ENCODE measurements at regions not wholly inside any gene's neighbourhood (a gene's known extent, or its start where the extent isn't known, plus 50 kb on each side); places are given as distances from the start of the nearest gene placed in this dataset.

GRCh38 chr18:67282796-67283195 is 233.7 kb downstream of the DSEL start:
- H3K4me3 Mint-ChIP-seq: no peak overlapping the region
- H3K4me1 Mint-ChIP-seq: no peaks in the 10 kb centered on the region
- H3K27ac Mint-ChIP-seq: no peak overlapping the region
- peaks cover 2% of the 10 kb centered on the region for H3K9me3 Mint-ChIP-seq
- DNase-seq (ENCODE audit: low spot score in 2 of 2): no peak
- ATAC-seq: no peak
- no peaks in the 10 kb centered on the region for H3K36me3 Mint-ChIP-seq

- no peaks in the 10 kb centered on the region for H3K4me1 Mint-ChIP-seq
- DNase-seq (ENCODE audit: low spot score in 2 of 2) (no peak), ATAC-seq (no peak)
- no peak overlapping the region for H3K27ac Mint-ChIP-seq
- no peak overlapping the region for H3K4me3 Mint-ChIP-seq
- peaks cover 2% of the 10 kb centered on the region for H3K9me3 Mint-ChIP-seq
- no peaks in the 10 kb centered on the region for H3K36me3 Mint-ChIP-seq
Measured at GRCh38 chr18:67281746-67282145, 234.8 kb downstream of the DSEL start.

GRCh38 chr18:67280486-67281242 is 235.9 kb downstream of the DSEL start:
- peaks cover 2% of the 10 kb centered on the region for H3K9me3 Mint-ChIP-seq
- H3K27ac Mint-ChIP-seq: no peak overlapping the region
- H3K36me3 Mint-ChIP-seq: no peaks in the 10 kb centered on the region
- ATAC-seq (no peak), DNase-seq (ENCODE audit: low spot score in 2 of 2) (no peak)
- no peak overlapping the region for H3K4me3 Mint-ChIP-seq
- H3K4me1 Mint-ChIP-seq: no peaks in the 10 kb centered on the region

GRCh38 chr18:67279988-67280387 is 236.5 kb downstream of the DSEL start:
- Mint-ChIP-seq H3K36me3 (no peaks in the 10 kb centered on the region), H3K27ac (no peak overlapping the region), H3K4me1 (no peaks in the 10 kb centered on the region), H3K9me3 (no peaks in the 10 kb centered on the region), H3K4me3 (no peak overlapping the region)
- DNase-seq (ENCODE audit: low spot score in 2 of 2) (no peak), ATAC-seq (no peak)

GRCh38 chr18:67278984-67279383 is 237.5 kb downstream of the DSEL start:
- DNase-seq (ENCODE audit: low spot score in 2 of 2) (no peak), ATAC-seq (no peak)
- Mint-ChIP-seq H3K36me3 (no peaks in the 10 kb centered on the region), H3K4me3 (no peak overlapping the region), H3K9me3 (no peaks in the 10 kb centered on the region), H3K4me1 (peaks cover 3% of the 10 kb centered on the region), H3K27ac (no peak overlapping the region)

- peaks cover 16% of the 10 kb centered on the region for H3K4me1 Mint-ChIP-seq
- H3K9me3 Mint-ChIP-seq: no peaks in the 10 kb centered on the region
- no peak overlapping the region for H3K4me3 Mint-ChIP-seq
- H3K36me3 Mint-ChIP-seq: no peaks in the 10 kb centered on the region
- no peak for ATAC-seq
- DNase-seq (ENCODE audit: low spot score in 2 of 2): no peak
- no peak overlapping the region for H3K27ac Mint-ChIP-seq
Measured at GRCh38 chr18:67276638-67277037, 239.9 kb downstream of the DSEL start.

GRCh38 chr18:67273288-67273687 is 243.2 kb downstream of the DSEL start:
- Mint-ChIP-seq H3K4me1 (peaks cover 31% of the 10 kb centered on the region), H3K36me3 (no peaks in the 10 kb centered on the region), H3K4me3 (peak overlapping the region; percentile 26), H3K9me3 (no peaks in the 10 kb centered on the region), H3K27ac (peak overlapping the region; percentile 33)
- DNase-seq (ENCODE audit: low spot score in 2 of 2): no peak
- ATAC-seq: peak; percentile 49

GRCh38 chr18:67269206-67269605 is 247.3 kb downstream of the DSEL start:
- DNase-seq (ENCODE audit: low spot score in 2 of 2): no peak
- no peak overlapping the region for H3K4me3 Mint-ChIP-seq
- peaks cover 52% of the 10 kb centered on the region for H3K4me1 Mint-ChIP-seq
- no peaks in the 10 kb centered on the region for H3K9me3 Mint-ChIP-seq
- H3K36me3 Mint-ChIP-seq: no peaks in the 10 kb centered on the region
- H3K27ac Mint-ChIP-seq: peak overlapping the region; percentile 46
- ATAC-seq: peak; percentile 84

GRCh38 chr18:67268530-67268929 is 248.0 kb downstream of the DSEL start:
- Mint-ChIP-seq H3K4me3 (no peak overlapping the region), H3K27ac (peak overlapping the region; percentile 46), H3K9me3 (no peaks in the 10 kb centered on the region), H3K36me3 (no peaks in the 10 kb centered on the region), H3K4me1 (peaks cover 46% of the 10 kb centered on the region)
- DNase-seq (ENCODE audit: low spot score in 2 of 2): no peak
- ATAC-seq: peak; percentile 50

- peaks cover 49% of the 10 kb centered on the region for H3K4me1 Mint-ChIP-seq
- H3K9me3 Mint-ChIP-seq: no peaks in the 10 kb centered on the region
- no peak overlapping the region for H3K27ac Mint-ChIP-seq
- no peak for DNase-seq (ENCODE audit: low spot score in 2 of 2)
- ATAC-seq: peak; percentile 17
- H3K36me3 Mint-ChIP-seq: no peaks in the 10 kb centered on the region
- no peak overlapping the region for H3K4me3 Mint-ChIP-seq
Measured at GRCh38 chr18:67266246-67267237, 250.0 kb downstream of the DSEL start.

- DNase-seq (ENCODE audit: low spot score in 2 of 2) (no peak), ATAC-seq (peak; percentile 62)
- no peaks in the 10 kb centered on the region for H3K36me3 Mint-ChIP-seq
- no peak overlapping the region for H3K4me3 Mint-ChIP-seq
- peak overlapping the region; percentile 45 for H3K27ac Mint-ChIP-seq
- no peaks in the 10 kb centered on the region for H3K9me3 Mint-ChIP-seq
- H3K4me1 Mint-ChIP-seq: peaks cover 49% of the 10 kb centered on the region
Measured at GRCh38 chr18:67265464-67266245, 250.9 kb downstream of the DSEL start.

GRCh38 chr18:67261931-67262552 is 254.5 kb downstream of the DSEL start:
- DNase-seq (ENCODE audit: low spot score in 2 of 2): no peak
- Mint-ChIP-seq H3K4me1 (peaks cover 29% of the 10 kb centered on the region), H3K36me3 (no peaks in the 10 kb centered on the region), H3K9me3 (no peaks in the 10 kb centered on the region), H3K27ac (no peak overlapping the region), H3K4me3 (no peak overlapping the region)
- ATAC-seq: peak; percentile 74

- ATAC-seq (peak; percentile 45), DNase-seq (ENCODE audit: low spot score in 2 of 2) (no peak)
- Mint-ChIP-seq H3K4me3 (no peak overlapping the region), H3K9me3 (no peaks in the 10 kb centered on the region), H3K4me1 (peaks cover 25% of the 10 kb centered on the region), H3K36me3 (no peaks in the 10 kb centered on the region), H3K27ac (no peak overlapping the region)
Measured at GRCh38 chr18:67260841-67261240, 255.7 kb downstream of the DSEL start.

GRCh38 chr18:67250776-67251424 is 265.6 kb downstream of the DSEL start:
- H3K4me3 Mint-ChIP-seq: no peak overlapping the region
- DNase-seq (ENCODE audit: low spot score in 2 of 2): no peak
- H3K27ac Mint-ChIP-seq: no peak overlapping the region
- peaks cover 9% of the 10 kb centered on the region for H3K9me3 Mint-ChIP-seq
- no peaks in the 10 kb centered on the region for H3K4me1 Mint-ChIP-seq
- no peaks in the 10 kb centered on the region for H3K36me3 Mint-ChIP-seq
- no peak for ATAC-seq
